ENCODE measurements at regions not wholly inside any gene's neighbourhood (a gene's known extent, or its start where the extent isn't known, plus 50 kb on each side); places are given as distances from the start of the nearest gene placed in this dataset.

GRCh38 chr11:114758627-114759026 is 80.3 kb downstream of the NXPE2 start:
- intact Hi-C loops (cut with DNase I) = no loop called here

GRCh38 chr11:114762408-114762807 is 84.1 kb downstream of the NXPE2 start:
- TF ChIP-seq CTCF (IDR thresholded peaks at IDR 0.05) = peak; percentile 80
- Histone ChIP-seq H3K4me1 (no peaks in the 10 kb centered on the region), H3K27me3 (ENCODE audit: insufficient read depth in 3 of 3, low read length in 2 of 3) (no peaks in the 10 kb centered on the region), H3K4me3 (no peak overlapping the region), H3K27ac (no peak overlapping the region), H3K9me3 (no peaks in the 10 kb centered on the region), H3K36me3 (ENCODE audit: insufficient read depth in 1 of 2, low read depth in 1 of 2) (no peaks in the 10 kb centered on the region)
- ATAC-seq = peak; percentile 85 to 98 (median 94)
- intact Hi-C loops (cut with DNase I) = loop anchor here (2.0 to 5.0 kb wide), 3 partner anchors 24 to 480 kb away; no protein-coding TSS in a partner anchor
- WGBS, 3 donors = 3% methylated on average over 4 of the region's 4 CpGs
- DNase-seq = peak; percentile 60 to 87

More at GRCh38 chr11:114758627-114759026, 80.3 kb downstream of the NXPE2 start:
- WGBS, 3 donors = 90 to 96% (median 92%) methylated on average over 2 of the region's 2 CpGs
- TF ChIP-seq CTCF (IDR thresholded peaks at IDR 0.05) = no peak
- ATAC-seq = no peak
- no peaks in the 10 kb centered on the region for H3K9me3 ChIP-seq
- no peaks in the 10 kb centered on the region for H3K27me3 ChIP-seq (ENCODE audit: insufficient read depth in 3 of 3, low read length in 2 of 3)
- no peaks in the 10 kb centered on the region for H3K4me1 ChIP-seq
- H3K36me3 ChIP-seq (ENCODE audit: insufficient read depth in 1 of 2, low read depth in 1 of 2) = no peaks in the 10 kb centered on the region
- H3K27ac ChIP-seq = no peak overlapping the region
- no peak overlapping the region for H3K4me3 ChIP-seq
- DNase-seq = no peak

GRCh38 chr11:114764563-114764962 is 86.2 kb downstream of the NXPE2 start:
- Histone ChIP-seq H3K36me3 (ENCODE audit: insufficient read depth in 1 of 2, low read depth in 1 of 2) (no peaks in the 10 kb centered on the region), H3K9me3 (no peaks in the 10 kb centered on the region), H3K4me1 (no peaks in the 10 kb centered on the region), H3K4me3 (no peak overlapping the region), H3K27me3 (ENCODE audit: insufficient read depth in 3 of 3, low read length in 2 of 3) (no peaks in the 10 kb centered on the region), H3K27ac (no peak overlapping the region)
- 74 to 79% (median 78%) methylated on average over 2 of the region's 2 CpGs for WGBS, 3 donors
- DNase-seq (no peak), ATAC-seq (no peak)
- intact Hi-C loops (cut with DNase I) = loop anchor here (5.0 kb wide), 2 partner anchors 417 to 482 kb away; no protein-coding TSS in a partner anchor
- no peak for TF ChIP-seq CTCF (IDR thresholded peaks at IDR 0.05)

- Histone ChIP-seq H3K4me1 (no peaks in the 10 kb centered on the region), H3K4me3 (no peak overlapping the region), H3K27me3 (ENCODE audit: insufficient read depth in 3 of 3, low read length in 2 of 3) (no peaks in the 10 kb centered on the region), H3K36me3 (ENCODE audit: insufficient read depth in 1 of 2, low read depth in 1 of 2) (no peaks in the 10 kb centered on the region), H3K9me3 (no peaks in the 10 kb centered on the region), H3K27ac (no peak overlapping the region)
- ATAC-seq = no peak
- WGBS, 3 donors = 78 to 85% (median 78%) methylated on average over 2 of the region's 2 CpGs
- DNase-seq = no peak
- intact Hi-C loops (cut with DNase I) = loop anchor here (5.0 kb wide), 2 partner anchors 76 to 186 kb away; no protein-coding TSS in a partner anchor
- TF ChIP-seq CTCF (IDR thresholded peaks at IDR 0.05) = no peak
Observed at GRCh38 chr11:114771172-114771571, 92.8 kb downstream of the NXPE2 start.

Data from psoas muscle (tissue), 7 donors.